ENCODE measurements at regions not wholly inside any gene's neighbourhood (a gene's known extent, or its start where the extent isn't known, plus 50 kb on each side); places are given as distances from the start of the nearest gene placed in this dataset.

GRCh38 chr2:12168354-12168753 lies 421.9 kb downstream of the LPIN1 start:
- no peak overlapping the region for H3K4me3 ChIP-seq (ENCODE audit: low read depth, low read length)
- no peak for TF ChIP-seq CTCF (conservative IDR thresholded peaks at IDR 0.05; ENCODE audit: low read depth, low read length)
- peak; percentile 34 for DNase-seq (ENCODE audit: low read depth)

GRCh38 chr2:12168791-12169388 lies 422.5 kb downstream of the LPIN1 start:
- peak; percentile 16 for TF ChIP-seq CTCF (conservative IDR thresholded peaks at IDR 0.05; ENCODE audit: low read depth, low read length)
- peak; percentile 99 for DNase-seq (ENCODE audit: low read depth)
- no peak overlapping the region for H3K4me3 ChIP-seq (ENCODE audit: low read depth, low read length)

GRCh38 chr2:12169721-12170120 lies 423.3 kb downstream of the LPIN1 start:
- peak; percentile 90 for DNase-seq (ENCODE audit: low read depth)
- no peak overlapping the region for H3K4me3 ChIP-seq (ENCODE audit: low read depth, low read length)
- TF ChIP-seq CTCF (conservative IDR thresholded peaks at IDR 0.05; ENCODE audit: low read depth, low read length) = no peak

GRCh38 chr2:12170121-12170520 lies 423.7 kb downstream of the LPIN1 start:
- peak; percentile 50 for DNase-seq (ENCODE audit: low read depth)

GRCh38 chr2:12173271-12173942 lies 427.0 kb downstream of the LPIN1 start:
- DNase-seq (ENCODE audit: low read depth) = peak; percentile 61
- no peak overlapping the region for H3K4me3 ChIP-seq (ENCODE audit: low read depth, low read length)
- peak; percentile 75 for TF ChIP-seq CTCF (conservative IDR thresholded peaks at IDR 0.05; ENCODE audit: low read depth, low read length)

More at GRCh38 chr2:12170121-12170520, 423.7 kb downstream of the LPIN1 start:
- no peak for TF ChIP-seq CTCF (conservative IDR thresholded peaks at IDR 0.05; ENCODE audit: low read depth, low read length)
- H3K4me3 ChIP-seq (ENCODE audit: low read depth, low read length) = no peak overlapping the region

GRCh38 chr2:12173943-12174340 lies 427.5 kb downstream of the LPIN1 start:
- peak; percentile 74 for DNase-seq (ENCODE audit: low read depth)
- TF ChIP-seq CTCF (conservative IDR thresholded peaks at IDR 0.05; ENCODE audit: low read depth, low read length) = no peak
- no peak overlapping the region for H3K4me3 ChIP-seq (ENCODE audit: low read depth, low read length)

GRCh38 chr2:12175323-12175722 lies 428.9 kb downstream of the LPIN1 start:
- TF ChIP-seq CTCF (conservative IDR thresholded peaks at IDR 0.05; ENCODE audit: low read depth, low read length) = no peak
- DNase-seq (ENCODE audit: low read depth) = no peak

More at GRCh38 chr2:12175323-12175722, 428.9 kb downstream of the LPIN1 start:
- H3K4me3 ChIP-seq (ENCODE audit: low read depth, low read length) = no peak overlapping the region

All from choroid plexus epithelial cell (primary cell).